Stimulated activated CD8-positive, alpha-beta memory T cell treated with anti-CD3 and anti-CD28 coated beads, Interleukin-4, amount 100 ng/mL, for 24 hours (primary cell): ENCODE measurements at regions not wholly inside any gene's neighbourhood (a gene's known extent, or its start where the extent isn't known, plus 50 kb on each side); places are given as distances from the start of the nearest gene placed in this dataset.
"Not testable (repeated sequence)": the region's sequence is repeated elsewhere in the genome, so short reads cannot be mapped to it uniquely, and the experiment has no call there.

Experiments used
- DNase-seq: peaks from one replicate; pipeline ENCODE4 v3.0.0-alpha.2; 2020; ENCODE audit warnings: low read depth

GRCh38 chr7:142568435-142569097 lies 180.7 kb upstream of the PRSS1 start:
- no peak for DNase-seq

DNA sequence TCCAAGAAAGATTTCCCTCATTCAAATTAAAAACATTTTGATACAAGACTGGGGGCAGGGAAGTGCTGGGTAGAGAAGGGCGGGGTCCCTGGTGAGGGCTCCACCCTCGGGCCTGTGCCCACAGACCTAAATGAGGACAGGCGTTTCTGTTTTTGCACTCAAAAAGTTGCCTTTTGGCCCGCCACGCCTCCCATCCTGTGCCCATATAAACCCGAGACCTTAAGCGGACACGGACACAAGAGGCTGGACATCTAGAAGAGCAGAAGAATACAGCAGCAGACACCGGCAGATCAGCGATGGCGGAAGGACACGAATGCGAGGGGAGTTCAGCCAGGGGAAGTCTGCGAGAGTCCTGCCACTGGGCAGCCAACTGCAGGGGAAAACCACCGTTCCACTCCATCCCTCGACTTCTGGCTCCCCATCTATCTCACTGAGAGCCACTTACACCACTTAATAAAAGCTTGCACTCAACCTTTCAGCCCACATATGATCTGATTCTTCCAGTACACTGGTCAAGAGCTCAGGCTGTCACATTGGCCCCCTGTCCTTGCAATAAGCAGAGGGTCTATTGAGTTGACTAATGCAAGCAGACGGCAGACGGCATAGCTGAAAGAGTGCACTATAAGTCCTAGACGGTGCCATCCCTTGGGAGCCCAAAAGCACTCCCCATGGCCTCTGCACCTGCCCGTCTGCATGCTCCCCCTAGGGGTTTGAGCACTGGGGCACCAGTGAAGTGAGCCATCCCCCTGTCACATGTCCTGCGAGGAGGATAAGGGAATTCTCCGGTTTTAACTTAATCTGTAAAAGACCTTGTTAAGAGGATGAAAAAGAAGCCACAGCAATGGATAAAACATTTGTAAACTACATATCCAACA lies 181.8 kb upstream of the PRSS1 start:
- DNase-seq = no peak

DNA sequence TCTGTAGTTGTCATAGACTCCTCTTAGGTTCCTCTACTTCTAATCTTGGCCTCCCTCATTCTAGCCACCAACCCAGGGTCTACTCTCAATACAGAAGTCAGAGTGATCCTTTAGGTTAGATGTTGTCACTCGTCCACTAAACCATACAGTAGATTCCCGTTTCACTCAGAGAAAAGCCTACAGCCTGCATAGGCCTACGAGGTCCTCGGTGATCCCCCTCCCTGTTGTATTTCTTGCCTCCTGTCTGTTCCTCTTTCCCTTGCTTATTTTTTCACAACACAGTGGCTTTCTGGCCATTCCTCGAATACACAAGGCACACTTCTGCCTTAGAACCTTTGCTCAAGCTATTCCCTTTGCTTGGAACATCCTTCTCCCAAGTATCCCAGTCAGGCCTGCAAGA lies 183.0 kb upstream of the PRSS1 start:
- no peak for DNase-seq

DNA sequence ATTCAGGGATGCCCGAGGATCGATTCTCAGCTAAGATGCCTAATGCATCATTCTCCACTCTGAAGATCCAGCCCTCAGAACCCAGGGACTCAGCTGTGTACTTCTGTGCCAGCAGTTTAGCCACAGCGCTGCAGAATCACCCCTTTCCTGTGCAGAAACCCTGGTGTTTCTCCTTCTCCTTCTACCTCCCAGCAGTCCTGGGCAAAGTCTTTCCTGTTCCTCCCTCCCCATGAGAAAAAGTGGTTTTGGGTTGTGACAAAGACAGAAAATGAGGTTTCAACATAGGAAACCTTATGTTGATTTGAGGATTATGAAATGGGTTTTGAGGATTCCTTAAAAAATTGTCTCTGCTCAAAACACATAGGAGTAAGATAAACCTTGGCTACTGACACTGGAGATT lies 185.1 kb upstream of the PRSS1 start:
- not testable (repeated sequence) for DNase-seq

DNA sequence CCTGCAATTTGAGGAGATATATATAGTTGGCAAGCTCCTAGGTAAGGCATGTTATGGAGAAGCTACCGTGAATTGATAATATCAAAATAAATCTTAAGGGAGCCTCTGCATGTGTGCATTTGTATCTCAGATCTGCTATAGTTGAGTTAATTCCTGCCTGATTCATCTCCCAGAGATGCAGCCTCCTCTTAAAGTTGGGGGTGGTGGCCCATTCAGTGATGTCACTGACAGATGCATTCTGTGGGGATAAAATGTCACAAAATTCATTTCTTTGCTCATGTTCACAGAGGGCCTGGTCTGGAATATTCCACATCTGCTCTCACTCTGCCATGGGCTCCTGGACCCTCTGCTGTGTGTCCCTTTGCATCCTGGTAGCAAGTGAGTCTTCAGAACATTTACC lies 185.8 kb upstream of the PRSS1 start:
- DNase-seq = no peak

- no peak for DNase-seq
These were observed 186.6 kb upstream of the PRSS1 start for GRCh38 chr7:142562688-142563087.

GRCh38 chr7:142561396-142561795 lies 187.9 kb upstream of the PRSS1 start:
- DNase-seq = not testable (repeated sequence)

- DNase-seq = not testable (repeated sequence)
These were observed 188.5 kb upstream of the PRSS1 start for GRCh38 chr7:142560770-142561169.

- no peak for DNase-seq
These were observed 189.1 kb upstream of the PRSS1 start for GRCh38 chr7:142560166-142560565.

DNA sequence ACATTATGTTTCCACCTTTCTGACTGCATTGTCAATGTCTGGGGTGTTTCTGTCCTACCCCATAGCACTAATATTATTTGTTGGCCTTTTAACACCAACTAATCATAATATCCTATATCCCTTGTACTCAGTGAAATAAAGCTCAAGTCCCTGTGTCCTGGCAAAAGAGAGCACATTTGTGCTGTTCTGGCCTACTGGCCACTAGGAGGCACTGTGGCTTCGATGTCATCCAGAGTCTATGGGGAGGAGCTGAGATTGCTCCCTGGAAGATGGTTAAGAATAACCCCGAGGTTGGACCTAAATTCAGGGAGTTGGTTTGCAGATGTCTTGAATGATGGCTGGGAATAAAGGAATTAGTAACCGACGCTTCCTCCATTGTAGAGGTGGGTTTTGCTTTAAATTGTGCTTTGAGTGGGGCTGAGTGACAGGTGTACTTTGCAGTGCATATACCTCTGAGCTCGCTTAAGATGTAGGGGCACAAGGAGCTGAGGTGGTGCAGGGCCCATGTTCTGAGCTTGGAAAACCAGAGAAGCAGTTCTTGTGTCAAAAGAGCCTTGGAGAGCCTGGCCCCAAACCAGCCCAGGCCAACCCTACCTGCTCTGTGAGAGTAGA lies 191.2 kb upstream of the PRSS1 start:
- DNase-seq = peak; percentile 19

DNA sequence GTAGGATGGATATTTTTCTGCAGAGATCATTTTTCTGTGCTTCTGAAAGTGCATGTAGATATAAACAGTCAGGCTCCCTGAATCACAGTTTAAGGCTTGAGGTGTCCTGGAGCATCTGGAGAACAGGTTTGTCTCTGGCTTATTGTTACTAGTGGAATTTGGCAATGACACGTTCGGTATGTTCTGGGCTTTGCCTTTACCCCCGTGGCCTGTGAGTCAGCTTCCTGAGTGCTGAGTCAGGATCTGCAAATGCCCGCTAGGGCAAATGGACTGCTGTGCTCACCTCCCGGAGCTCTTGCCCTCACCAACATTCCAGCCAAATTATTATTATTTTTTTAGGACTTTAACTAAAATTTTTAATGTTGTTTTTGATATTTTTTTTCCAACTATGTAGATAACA lies 192.5 kb upstream of the PRSS1 start:
- DNase-seq = no peak

DNA sequence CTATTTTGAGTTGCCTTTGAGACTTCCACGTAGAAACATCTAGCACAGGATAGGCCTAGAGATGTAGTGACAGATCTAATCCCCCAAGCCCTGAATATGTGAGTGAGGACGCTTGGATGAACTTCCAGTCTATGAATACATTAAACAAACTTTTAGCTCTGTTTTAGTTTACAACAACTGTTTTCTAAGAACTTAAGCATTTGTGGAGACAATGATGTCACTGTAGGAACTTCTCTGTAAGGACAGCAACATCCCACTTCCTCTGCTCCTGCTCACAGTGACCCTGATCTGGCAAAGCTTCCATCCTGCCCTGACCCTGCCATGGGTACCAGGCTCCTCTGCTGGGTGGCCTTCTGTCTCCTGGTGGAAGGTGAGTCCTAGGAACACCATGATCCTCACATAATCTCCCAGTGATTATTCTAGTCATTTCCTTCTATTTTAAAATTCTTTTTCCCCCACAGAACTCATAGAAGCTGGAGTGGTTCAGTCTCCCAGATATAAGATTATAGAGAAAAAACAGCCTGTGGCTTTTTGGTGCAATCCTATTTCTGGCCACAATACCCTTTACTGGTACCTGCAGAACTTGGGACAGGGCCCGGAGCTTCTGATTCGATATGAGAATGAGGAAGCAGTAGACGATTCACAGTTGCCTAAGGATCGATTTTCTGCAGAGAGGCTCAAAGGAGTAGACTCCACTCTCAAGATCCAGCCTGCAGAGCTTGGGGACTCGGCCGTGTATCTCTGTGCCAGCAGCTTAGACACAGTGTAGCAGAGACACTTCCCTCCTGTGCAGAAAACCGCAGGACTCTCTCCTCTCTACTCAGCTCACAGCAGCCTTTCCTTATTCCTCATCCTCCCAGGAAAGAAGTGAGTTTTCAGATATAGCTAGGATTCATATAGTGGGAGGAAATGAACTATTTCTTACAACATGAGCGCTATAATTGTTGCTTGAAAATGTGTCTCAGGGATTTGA lies 194.4 kb upstream of the PRSS1 start:
- no peak for DNase-seq

- DNase-seq = no peak
These were observed 196.1 kb upstream of the PRSS1 start for GRCh38 chr7:142553216-142553615.

- DNase-seq = no peak
These were observed 200.3 kb upstream of the PRSS1 start for GRCh38 chr7:142548978-142549377.

GRCh38 chr7:142546452-142546851 lies 202.8 kb upstream of the PRSS1 start:
- no peak for DNase-seq

DNA sequence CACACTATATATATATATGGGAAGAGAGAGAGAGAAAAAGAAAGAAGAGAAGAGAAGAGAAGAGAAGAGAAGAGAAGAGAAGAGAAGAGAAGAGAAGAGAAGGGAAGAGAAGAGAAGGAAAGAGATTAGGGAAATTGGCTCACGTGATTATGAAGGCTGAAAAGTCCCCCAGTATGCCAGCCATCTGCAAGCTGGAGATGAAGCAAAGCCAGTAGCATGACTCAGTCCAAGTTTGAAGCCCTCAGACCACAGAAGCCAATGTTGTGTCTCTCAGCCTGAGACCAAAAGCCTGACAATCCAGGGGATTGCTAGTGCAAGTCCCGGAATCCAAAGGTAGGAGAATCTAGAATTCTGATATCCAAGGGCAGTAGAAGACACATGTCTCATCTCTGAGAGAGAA lies 206.3 kb upstream of the PRSS1 start:
- DNase-seq = no peak

DNA sequence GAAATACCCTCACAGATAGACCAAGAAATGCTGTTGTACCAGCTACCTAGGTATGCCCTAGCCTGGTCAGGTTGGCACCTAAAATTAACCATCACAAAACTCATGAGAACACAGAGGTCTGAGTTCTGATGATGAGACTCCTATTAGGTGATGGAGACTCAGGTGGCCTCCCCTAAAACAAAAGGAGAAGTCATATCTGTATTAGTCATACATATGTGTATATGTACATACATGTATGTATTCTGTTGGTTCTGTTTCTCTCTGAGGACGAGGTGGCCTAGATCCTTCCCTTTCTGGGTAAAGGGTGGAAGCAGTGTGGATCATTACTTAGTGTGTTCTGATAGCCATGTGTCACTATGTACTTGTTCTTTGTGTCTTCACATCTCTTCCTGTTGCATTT lies 207.2 kb upstream of the PRSS1 start:
- DNase-seq = no peak

DNA sequence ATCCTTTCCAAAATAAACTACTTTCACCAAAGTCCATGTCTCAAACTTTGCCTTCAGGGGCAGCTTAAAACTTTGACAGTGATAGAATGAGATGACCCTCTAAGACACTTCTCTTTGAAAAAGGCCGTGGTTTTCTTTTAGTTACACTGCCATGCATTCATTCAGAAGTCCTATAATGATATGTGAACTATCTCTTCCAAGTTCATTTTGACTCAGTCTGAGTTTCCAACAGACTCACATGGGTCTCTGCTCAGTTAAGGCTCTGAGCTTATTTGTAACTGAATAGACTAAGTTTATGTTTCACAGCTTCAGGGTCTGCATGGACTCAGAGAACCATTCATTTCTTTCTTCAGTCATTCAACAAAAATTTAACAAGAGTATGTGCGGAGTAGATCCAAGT lies 208.9 kb upstream of the PRSS1 start:
- no peak for DNase-seq

- DNase-seq = no peak
These were observed 209.4 kb upstream of the PRSS1 start for GRCh38 chr7:142539901-142540300.

DNA sequence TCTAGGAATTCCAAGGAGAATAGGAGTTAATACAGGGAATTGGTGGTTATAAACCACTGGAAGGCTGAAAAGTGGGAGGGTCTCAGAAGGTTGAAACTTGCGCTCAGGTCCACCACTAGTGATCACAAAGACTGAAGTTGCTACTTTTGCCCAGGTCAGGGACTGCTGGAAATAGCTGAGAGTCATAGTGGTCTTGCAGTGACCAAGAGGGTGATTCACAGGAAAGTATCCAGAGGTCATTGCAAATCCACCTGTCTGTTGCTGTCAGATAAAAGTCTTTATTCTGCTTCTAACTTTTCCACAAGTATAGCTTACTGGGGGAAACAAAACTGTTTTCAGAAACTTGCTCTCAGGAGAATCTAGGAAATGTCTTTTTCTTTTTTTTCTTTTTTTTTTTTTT lies 211.5 kb upstream of the PRSS1 start:
- no peak for DNase-seq

DNA sequence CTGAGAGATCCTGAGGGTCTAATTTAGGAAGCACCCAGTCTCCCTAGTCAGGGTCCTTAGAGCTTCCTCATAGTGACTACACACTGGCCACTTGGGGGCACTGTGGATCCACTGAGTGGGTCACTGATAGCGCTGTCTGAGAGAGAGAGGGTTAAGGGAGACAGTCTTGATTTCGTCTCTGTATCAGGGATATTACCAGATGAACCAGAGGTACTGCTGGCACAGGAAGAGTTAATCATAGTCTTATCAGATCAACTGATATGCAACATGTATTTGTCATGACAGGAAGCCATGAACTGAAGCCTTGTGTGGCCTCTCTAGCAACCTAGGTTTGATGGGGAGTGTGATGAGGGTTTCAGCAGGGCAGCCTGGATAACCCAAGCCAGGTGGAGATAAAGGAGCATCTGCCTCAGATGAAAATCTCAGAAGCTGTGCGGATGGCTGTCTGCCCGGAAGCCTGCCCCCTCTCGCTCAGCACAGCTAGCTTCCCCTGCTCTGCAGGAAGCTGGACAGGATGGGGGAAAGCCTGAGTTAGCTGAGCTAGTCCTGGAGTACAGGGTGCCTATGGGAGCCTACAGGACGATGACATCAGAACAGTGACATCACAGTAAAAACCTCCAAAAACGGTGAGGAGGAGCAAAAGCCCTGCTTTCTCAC lies 214.0 kb upstream of the PRSS1 start:
- peak; percentile 57 for DNase-seq
